H9 (cell line): ENCODE measurements at regions not wholly inside any gene's neighbourhood (a gene's known extent, or its start where the extent isn't known, plus 50 kb on each side); places are given as distances from the start of the nearest gene placed in this dataset.

Source experiments
- DNase-seq: peaks from one replicate; pipeline ENCODE4 v3.0.0-alpha.2; 2017
- H2AFZ ChIP-seq: one replicate; pipeline ENCODE4 v1.6.1; 2013; ENCODE audit warnings: mild to moderate bottlenecking, low read length, control low read depth, moderate library complexity
- H2AK5ac ChIP-seq: 2 replicates; pipeline ENCODE4 v1.6.1; 2013; ENCODE audit warnings: low read length, control low read depth, mixed read lengths; ENCODE audit not compliant: insufficient read length
- H2BK120ac ChIP-seq: one replicate; pipeline ENCODE4 v1.6.1; 2013; ENCODE audit warnings: low read depth, mild to moderate bottlenecking, low read length, control low read depth, inconsistent platforms; ENCODE audit not compliant: poor library complexity, severe bottlenecking
- H2BK12ac ChIP-seq: 2 replicates; pipeline ENCODE4 v1.6.1; 2013; ENCODE audit warnings: low read length, control low read depth, mixed read lengths, low read depth; ENCODE audit not compliant: insufficient read length
- H2BK15ac ChIP-seq: 2 replicates; pipeline ENCODE4 v1.6.1; 2013; ENCODE audit warnings: low read depth, low read length, control low read depth
- H2BK20ac ChIP-seq: one replicate; pipeline ENCODE4 v1.6.1; 2013; ENCODE audit warnings: low read depth, mild to moderate bottlenecking, low read length, control low read depth, inconsistent platforms; ENCODE audit not compliant: poor library complexity, severe bottlenecking
- H2BK5ac ChIP-seq: 2 replicates; pipeline ENCODE4 v1.6.1; 2013; ENCODE audit warnings: low read length, control low read depth, mixed read lengths; ENCODE audit not compliant: insufficient read length
- H3K14ac ChIP-seq: 2 replicates; pipeline ENCODE4 v1.6.1; 2013; ENCODE audit warnings: low read length, control low read depth; ENCODE audit not compliant: insufficient read depth
- H3K18ac ChIP-seq: 2 replicates; pipeline ENCODE4 v1.6.1; 2013; ENCODE audit warnings: low read depth, mild to moderate bottlenecking, mixed read lengths, low read length, control low read depth; ENCODE audit not compliant: insufficient read length
- H3K23ac ChIP-seq: 2 replicates; pipeline ENCODE4 v1.6.1; 2013; ENCODE audit warnings: low read length, control low read depth, mixed read lengths, low read depth; ENCODE audit not compliant: insufficient read length
- H3K23me2 ChIP-seq: 2 replicates; pipeline ENCODE4 v1.6.1; 2013; ENCODE audit warnings: low read depth, mild to moderate bottlenecking, mixed read lengths, low read length, control low read depth; ENCODE audit not compliant: insufficient read length, poor library complexity, severe bottlenecking
- H3K27ac ChIP-seq: 2 replicates; pipeline ENCODE4 v1.5.1; 2013; ENCODE audit warnings: low read length, control low read depth, mixed read lengths, low read depth; ENCODE audit not compliant: insufficient read length
- H3K27me3 ChIP-seq: 2 replicates; pipeline ENCODE4 v1.6.1; 2013; ENCODE audit warnings: low read length, control low read depth, inconsistent platforms; ENCODE audit not compliant: insufficient read depth
- H3K4ac ChIP-seq: 2 replicates; pipeline ENCODE4 v1.6.1; 2013; ENCODE audit warnings: low read depth, mild to moderate bottlenecking, control low read depth, inconsistent platforms, low read length, moderate library complexity
- H3K4me1 ChIP-seq: 2 replicates; pipeline ENCODE4 v1.6.1; 2013; ENCODE audit warnings: low read length, control low read depth, inconsistent platforms; ENCODE audit not compliant: insufficient read depth
- H3K4me2 ChIP-seq: 2 replicates; pipeline ENCODE4 v1.6.1; 2013; ENCODE audit warnings: low read length, control low read depth, mixed read lengths; ENCODE audit not compliant: insufficient read length, insufficient read depth
- H3K56ac ChIP-seq: 2 replicates; pipeline ENCODE4 v1.6.1; 2013; ENCODE audit warnings: low read depth, mild to moderate bottlenecking, mixed read lengths, low read length, control low read depth; ENCODE audit not compliant: insufficient read length
- H3K79me1 ChIP-seq: 2 replicates; pipeline ENCODE4 v1.6.1; 2013; ENCODE audit warnings: low read depth, mild to moderate bottlenecking, moderate library complexity, low read length, control low read depth, inconsistent platforms; ENCODE audit not compliant: insufficient read depth, poor library complexity, severe bottlenecking
- H3K79me2 ChIP-seq: 2 replicates; pipeline ENCODE4 v1.6.1; 2013; ENCODE audit warnings: low read length, control low read depth, inconsistent platforms; ENCODE audit not compliant: insufficient read depth
- H3K9ac ChIP-seq: 2 replicates; pipeline ENCODE4 v1.6.1; 2013; ENCODE audit warnings: low read length, control low read depth, mixed read lengths; ENCODE audit not compliant: insufficient read length; ENCODE audit errors: extremely low read depth
- H3K9me3 ChIP-seq: one replicate; pipeline ENCODE4 v1.6.1; 2013; ENCODE audit warnings: low read depth, low read length, inconsistent platforms; ENCODE audit not compliant: control insufficient read depth
- H3T11ph ChIP-seq: one replicate; pipeline ENCODE4 v1.6.1; 2013; ENCODE audit warnings: mild to moderate bottlenecking, low read length, control low read depth, inconsistent platforms
- H4K20me1 ChIP-seq: one replicate; pipeline ENCODE4 v1.6.1; 2013; ENCODE audit not compliant: control insufficient read depth, insufficient read length, insufficient read depth
- H4K5ac ChIP-seq: 2 replicates; pipeline ENCODE4 v1.6.1; 2013; ENCODE audit warnings: low read depth, mild to moderate bottlenecking, mixed read lengths, low read length, control low read depth; ENCODE audit not compliant: insufficient read length
- H4K8ac ChIP-seq: replicated peaks from 2 replicates; pipeline ENCODE4 v1.6.1; 2013; ENCODE audit warnings: low read length, control low read depth, mixed read lengths, low read depth; ENCODE audit not compliant: insufficient read length
- H4K91ac ChIP-seq: 2 replicates; pipeline ENCODE4 v1.6.1; 2013; ENCODE audit warnings: low read depth, mild to moderate bottlenecking, moderate library complexity, mixed read lengths, low read length, control low read depth; ENCODE audit not compliant: insufficient read length
- H3K27ac Mint-ChIP-seq, 3 experiments: 2 replicates in 2 of 3; 3 replicates in 1 of 3; pipeline ENCODE4 v1.8.0; 2020 to 2021; ENCODE audit warnings: mixed read lengths in 3 of 3, mild to moderate bottlenecking in 1 of 3, moderate library complexity in 1 of 3
- H3K27me3 Mint-ChIP-seq: 2 replicates; pipeline ENCODE4 v1.8.0; 2021; ENCODE audit warnings: low read depth, mild to moderate bottlenecking, moderate library complexity, mixed read lengths
- H3K36me3 Mint-ChIP-seq, 3 experiments: 2 replicates in 2 of 3; 3 replicates in 1 of 3; pipeline ENCODE4 v1.8.0; 2020 to 2021; ENCODE audit warnings: low read depth in 3 of 3, mixed read lengths in 3 of 3; ENCODE audit not compliant: insufficient read depth in 1 of 3
- H3K4me1 Mint-ChIP-seq, 2 experiments: 2 replicates each; pipeline ENCODE4 v1.8.0; 2020; ENCODE audit warnings: mixed read lengths in 2 of 2
- H3K4me3 Mint-ChIP-seq, 2 experiments: 2 replicates in 1 of 2; 3 replicates in 1 of 2; pipeline ENCODE4 v1.8.0; 2020 to 2021; ENCODE audit warnings: mild to moderate bottlenecking in 2 of 2, mixed read lengths in 2 of 2, moderate library complexity in 1 of 2
- H3K9me3 Mint-ChIP-seq, 2 experiments: 2 replicates in 1 of 2; 3 replicates in 1 of 2; pipeline ENCODE4 v1.8.0; 2020; ENCODE audit warnings: mild to moderate bottlenecking in 2 of 2, mixed read lengths in 2 of 2, moderate library complexity in 1 of 2
- CTCF ChIP-seq: fragments of 200-600 bp; sonication (generic); conservative IDR thresholded peaks from 3 replicates; pipeline ENCODE4 v1.8.0; 2021; ENCODE audit warnings: antibody characterized with exemption, mild to moderate bottlenecking
- WGBS: extraction: QIAGEN DNeasy Blood & Tissue Kit; methylation state at CpG from one replicate; pipeline ENCODE4 v1.1.7; 2013; ENCODE audit warnings: missing lambda C conversion rate, low lambda C conversion rate, mixed read lengths; ENCODE audit not compliant: insufficient read length; ENCODE audit errors: extremely low coverage; 5-methylcytosine and 5-hydroxymethylcytosine counted together

GRCh38 chr6:4678506-4679300 lies 97.5 kb upstream of the CDYL start:
- Histone ChIP-seq H3K18ac (no peak overlapping the region), H2BK20ac (no peak overlapping the region), H4K8ac (no peak overlapping the region), H3K23ac (no peak overlapping the region), H4K91ac (no peak overlapping the region), H3K27me3 (no peaks in the 10 kb centered on the region), H3T11ph (no peak overlapping the region), H3K56ac (no peak overlapping the region), H3K79me1 (no peaks in the 10 kb centered on the region), H2AK5ac (no peak overlapping the region), H3K27ac (no peak overlapping the region), H4K5ac (no peak overlapping the region), H3K79me2 (no peaks in the 10 kb centered on the region), H2BK12ac (no peak overlapping the region), H3K4me1 (peaks cover 7% of the 10 kb centered on the region), H3K9me3 (no peaks in the 10 kb centered on the region), H2AFZ (no peak overlapping the region), H3K9ac (no peak overlapping the region), H3K4me2 (no peak overlapping the region), H3K14ac (no peak overlapping the region), H2BK5ac (no peak overlapping the region), H2BK15ac (no peak overlapping the region), H3K4ac (no peak overlapping the region), H3K23me2 (no peaks in the 10 kb centered on the region), H4K20me1 (no peaks in the 10 kb centered on the region), H2BK120ac (no peak overlapping the region)
- peaks cover 10% of the 10 kb centered on the region for H3K27me3 Mint-ChIP-seq
- no peak for TF ChIP-seq CTCF
- H3K4me1 Mint-ChIP-seq, result peaks cover 21 to 25% of the 10 kb centered on the region in 2 experiments; a peak in 3 of 4 replicates
- no peak overlapping the region for H3K4me3 Mint-ChIP-seq
- no CpG with 5 or more reads among the region's 7 CpGs for WGBS
- no peak overlapping the region for H3K27ac Mint-ChIP-seq
- DNase-seq, result no peak
- H3K36me3 Mint-ChIP-seq, result no peaks in the 10 kb centered on the region
- H3K9me3 Mint-ChIP-seq, result no peaks in the 10 kb centered on the region
